ENCODE measurements at regions not wholly inside any gene's neighbourhood (a gene's known extent, or its start where the extent isn't known, plus 50 kb on each side); places are given as distances from the start of the nearest gene placed in this dataset.

GRCh38 chr6:133796235-133796634 lies 92.7 kb upstream of the TCF21 start:
- no peak for TF ChIP-seq EZH2 (IDR thresholded peaks at IDR 0.05)
- no peak for TF ChIP-seq CTCF (IDR thresholded peaks at IDR 0.05)

Measured in neural progenitor cell (in vitro differentiated cells).